IPS DF 6.9 (cell line): ENCODE measurements at regions not wholly inside any gene's neighbourhood (a gene's known extent, or its start where the extent isn't known, plus 50 kb on each side); places are given as distances from the start of the nearest gene placed in this dataset.
"Not testable (repeated sequence)": the region's sequence is repeated elsewhere in the genome, so short reads cannot be mapped to it uniquely, and the experiment has no call there.

Experiments used
- DNase-seq: peaks from one replicate; pipeline ENCODE4 v3.0.0-alpha.2; 2013; ENCODE audit warnings: low read depth, low spot score
- H3K27ac ChIP-seq: one replicate; pipeline ENCODE4 v1.5.1; 2013; ENCODE audit warnings: low read length, control low read depth
- H3K27me3 ChIP-seq: 2 replicates; pipeline ENCODE4 v1.6.1; 2013; ENCODE audit warnings: mild to moderate bottlenecking, low read length; ENCODE audit not compliant: control insufficient read depth, insufficient read depth
- H3K36me3 ChIP-seq: 2 replicates; pipeline ENCODE4 v1.6.1; 2013; ENCODE audit warnings: low read length; ENCODE audit not compliant: control insufficient read depth, insufficient read depth
- H3K4me1 ChIP-seq: 2 replicates; pipeline ENCODE4 v1.6.1; 2013; ENCODE audit warnings: low read length; ENCODE audit not compliant: control insufficient read depth, insufficient read depth
- H3K4me3 ChIP-seq: 2 replicates; pipeline ENCODE4 v1.5.1; 2013; ENCODE audit warnings: mild to moderate bottlenecking, low read length
- H3K9me3 ChIP-seq: 2 replicates; pipeline ENCODE4 v1.6.1; 2013; ENCODE audit warnings: low read length, inconsistent platforms; ENCODE audit not compliant: control insufficient read depth, insufficient read depth
- WGBS: extraction: QIAGEN DNeasy Blood & Tissue Kit; methylation state at CpG from one replicate; pipeline ENCODE4 v1.1.7; 2013; ENCODE audit warnings: mixed read lengths, missing lambda C conversion rate; ENCODE audit not compliant: insufficient read length, insufficient coverage; 5-methylcytosine and 5-hydroxymethylcytosine counted together

- H3K4me3 ChIP-seq = no peak overlapping the region
- H3K27ac ChIP-seq = no peak overlapping the region
- no peak for DNase-seq
- WGBS = no CpG with 5 or more reads among the region's 4 CpGs
- no peaks in the 10 kb centered on the region for H3K27me3 ChIP-seq
- H3K9me3 ChIP-seq = no peaks in the 10 kb centered on the region
- no peaks in the 10 kb centered on the region for H3K4me1 ChIP-seq
- H3K36me3 ChIP-seq = no peaks in the 10 kb centered on the region
Measured at GRCh38 chr4:177989503-177990201, 547.4 kb upstream of the AGA start.

- WGBS = no CpG with 5 or more reads among the region's 5 CpGs
- H3K4me3 ChIP-seq = no peak overlapping the region
- H3K4me1 ChIP-seq = no peaks in the 10 kb centered on the region
- no peaks in the 10 kb centered on the region for H3K27me3 ChIP-seq
- no peaks in the 10 kb centered on the region for H3K36me3 ChIP-seq
- no peak for DNase-seq
- H3K27ac ChIP-seq = no peak overlapping the region
- no peaks in the 10 kb centered on the region for H3K9me3 ChIP-seq
Measured at GRCh38 chr4:178003098-178003657, 560.9 kb upstream of the AGA start.

- Histone ChIP-seq H3K4me1 (no peaks in the 10 kb centered on the region), H3K27ac (no peak overlapping the region), H3K36me3 (no peaks in the 10 kb centered on the region), H3K9me3 (no peaks in the 10 kb centered on the region), H3K4me3 (no peak overlapping the region), H3K27me3 (no peaks in the 10 kb centered on the region)
- no peak for DNase-seq
- WGBS = no CpG with 5 or more reads among the region's 3 CpGs
Measured at GRCh38 chr4:178010596-178010995, 568.4 kb upstream of the AGA start.

GRCh38 chr4:178015046-178015445 is 572.8 kb upstream of the AGA start:
- not testable (repeated sequence) for H3K4me3 ChIP-seq, H3K27ac ChIP-seq, H3K36me3 ChIP-seq, DNase-seq, H3K9me3 ChIP-seq, H3K27me3 ChIP-seq, H3K4me1 ChIP-seq
- no CpG with 5 or more reads among the region's 27 CpGs for WGBS

GRCh38 chr4:178026999-178027398 is 584.8 kb upstream of the AGA start:
- DNase-seq = no peak
- Histone ChIP-seq H3K4me1 (no peaks in the 10 kb centered on the region), H3K27me3 (no peaks in the 10 kb centered on the region), H3K9me3 (no peaks in the 10 kb centered on the region), H3K27ac (no peak overlapping the region), H3K36me3 (no peaks in the 10 kb centered on the region), H3K4me3 (no peak overlapping the region)
- WGBS = no CpG with 5 or more reads among the region's 3 CpGs

- Histone ChIP-seq H3K36me3 (no peaks in the 10 kb centered on the region), H3K4me1 (no peaks in the 10 kb centered on the region), H3K9me3 (no peaks in the 10 kb centered on the region), H3K4me3 (no peak overlapping the region), H3K27ac (no peak overlapping the region), H3K27me3 (no peaks in the 10 kb centered on the region)
- WGBS = no CpG with 5 or more reads among the region's 3 CpGs
- DNase-seq = no peak
Measured at GRCh38 chr4:178027796-178028195, 585.6 kb upstream of the AGA start.

GRCh38 chr4:178028481-178028880 is 586.2 kb upstream of the AGA start:
- Histone ChIP-seq H3K27ac (no peak overlapping the region), H3K4me3 (no peak overlapping the region), H3K27me3 (no peaks in the 10 kb centered on the region), H3K4me1 (no peaks in the 10 kb centered on the region), H3K36me3 (no peaks in the 10 kb centered on the region), H3K9me3 (no peaks in the 10 kb centered on the region)
- WGBS = no CpG with 5 or more reads among the region's 2 CpGs
- DNase-seq = no peak

GRCh38 chr4:178037459-178038214 is 595.4 kb upstream of the AGA start:
- Histone ChIP-seq H3K36me3 (no peaks in the 10 kb centered on the region), H3K4me1 (no peaks in the 10 kb centered on the region), H3K27ac (no peak overlapping the region), H3K9me3 (no peaks in the 10 kb centered on the region), H3K27me3 (no peaks in the 10 kb centered on the region), H3K4me3 (no peak overlapping the region)
- no CpG with 5 or more reads among the region's 15 CpGs for WGBS
- DNase-seq = no peak

- DNase-seq = no peak
- H3K9me3 ChIP-seq = no peaks in the 10 kb centered on the region
- no peaks in the 10 kb centered on the region for H3K4me1 ChIP-seq
- whole genome bisulfite sequencing = no CpG with 5 or more reads among the region's 1 CpG
- H3K27me3 ChIP-seq = no peaks in the 10 kb centered on the region
- no peak overlapping the region for H3K27ac ChIP-seq
- H3K4me3 ChIP-seq = no peak overlapping the region
- no peaks in the 10 kb centered on the region for H3K36me3 ChIP-seq
Measured at GRCh38 chr4:178056996-178057395, 614.8 kb upstream of the AGA start.

- Histone ChIP-seq H3K4me3 (no peak overlapping the region), H3K27me3 (no peaks in the 10 kb centered on the region), H3K36me3 (no peaks in the 10 kb centered on the region), H3K27ac (no peak overlapping the region), H3K4me1 (no peaks in the 10 kb centered on the region), H3K9me3 (no peaks in the 10 kb centered on the region)
- no peak for DNase-seq
- no CpG with 5 or more reads among the region's 1 CpG for WGBS
Measured at GRCh38 chr4:178063568-178063967, 621.3 kb upstream of the AGA start.
